Neuron (in vitro differentiated cells): ENCODE measurements at regions not wholly inside any gene's neighbourhood (a gene's known extent, or its start where the extent isn't known, plus 50 kb on each side); places are given as distances from the start of the nearest gene placed in this dataset.
A peak's percentile ranks its signal among the peaks of the same experiment; 100 is the strongest.

Source experiments
- H2AFZ ChIP-seq: one replicate; pipeline ENCODE4 v1.6.1; 2013; ENCODE audit warnings: low read depth, mild to moderate bottlenecking, inconsistent platforms, low read length, moderate library complexity
- H3K27me3 ChIP-seq: one replicate; pipeline ENCODE4 v1.6.1; 2013; ENCODE audit warnings: low read length; ENCODE audit not compliant: insufficient read depth
- H3K36me3 ChIP-seq: one replicate; pipeline ENCODE4 v1.6.1; 2013; ENCODE audit warnings: low read length; ENCODE audit not compliant: insufficient read depth
- H3K4me1 ChIP-seq: one replicate; pipeline ENCODE4 v1.6.1; 2013; ENCODE audit warnings: low read length; ENCODE audit not compliant: insufficient read depth
- H3K4me3 ChIP-seq: 2 replicates; pipeline ENCODE4 v1.5.1; 2013; ENCODE audit warnings: mild to moderate bottlenecking, low read length, moderate library complexity
- H3K9me3 ChIP-seq: one replicate; pipeline ENCODE4 v1.6.1; 2013; ENCODE audit warnings: low read length

DNA sequence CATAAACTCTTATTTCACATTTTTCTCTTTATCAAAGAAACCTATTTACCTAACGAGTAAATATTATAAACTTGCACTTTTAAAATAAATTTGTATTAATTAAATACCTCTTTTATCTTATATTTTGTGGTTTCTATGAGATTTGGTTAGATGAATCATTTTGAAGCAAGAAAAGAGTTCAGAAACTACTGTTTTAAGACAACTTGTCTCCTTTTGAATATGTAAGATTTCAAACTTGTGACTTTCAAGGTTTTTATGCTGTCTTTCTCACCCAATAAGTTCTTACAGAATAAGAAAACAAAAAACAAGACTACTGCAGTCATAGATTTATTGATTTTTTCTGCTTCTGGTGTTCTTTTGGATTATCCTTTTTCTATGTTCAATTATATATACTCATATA lies 339.0 kb downstream of the SNAPC1 start:
- Histone ChIP-seq H2AFZ (no peak overlapping the region), H3K27me3 (no peaks in the 10 kb centered on the region), H3K4me3 (no peak overlapping the region), H3K4me1 (no peaks in the 10 kb centered on the region), H3K9me3 (no peaks in the 10 kb centered on the region), H3K36me3 (no peaks in the 10 kb centered on the region)

DNA sequence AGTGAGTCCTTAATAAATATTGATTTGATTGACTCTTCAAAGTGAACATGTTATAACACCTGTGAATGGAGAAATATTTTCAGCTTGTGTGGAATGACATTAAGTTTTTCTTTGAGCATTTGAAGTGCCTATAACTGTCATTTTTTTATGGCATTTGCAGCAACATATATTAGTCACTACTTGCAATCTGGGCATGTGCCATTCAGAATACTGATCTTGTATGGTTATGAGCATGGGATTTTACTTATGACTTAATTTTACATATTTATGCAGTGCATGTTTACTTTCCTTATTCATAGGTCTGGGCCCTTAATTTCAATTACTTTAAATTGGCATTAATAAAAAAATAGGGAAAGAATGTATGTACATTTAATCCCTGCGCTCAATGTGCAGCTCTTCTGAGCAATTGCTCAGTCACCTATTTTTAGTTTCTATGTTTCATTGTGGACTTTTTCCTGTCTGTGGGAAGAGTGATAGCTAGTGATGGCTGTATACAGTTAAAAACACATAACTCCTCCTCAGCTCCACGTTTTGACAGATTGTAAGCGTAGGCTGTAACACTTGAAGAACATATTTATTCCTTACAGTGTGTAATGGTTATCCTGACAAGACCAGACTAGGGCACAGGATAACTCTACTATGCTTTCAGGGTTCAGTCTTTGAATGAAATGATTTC lies 339.6 kb downstream of the SNAPC1 start:
- H3K4me3 ChIP-seq, result no peak overlapping the region
- H3K9me3 ChIP-seq, result no peaks in the 10 kb centered on the region
- no peaks in the 10 kb centered on the region for H3K36me3 ChIP-seq
- no peaks in the 10 kb centered on the region for H3K4me1 ChIP-seq
- no peak overlapping the region for H2AFZ ChIP-seq
- no peaks in the 10 kb centered on the region for H3K27me3 ChIP-seq

DNA sequence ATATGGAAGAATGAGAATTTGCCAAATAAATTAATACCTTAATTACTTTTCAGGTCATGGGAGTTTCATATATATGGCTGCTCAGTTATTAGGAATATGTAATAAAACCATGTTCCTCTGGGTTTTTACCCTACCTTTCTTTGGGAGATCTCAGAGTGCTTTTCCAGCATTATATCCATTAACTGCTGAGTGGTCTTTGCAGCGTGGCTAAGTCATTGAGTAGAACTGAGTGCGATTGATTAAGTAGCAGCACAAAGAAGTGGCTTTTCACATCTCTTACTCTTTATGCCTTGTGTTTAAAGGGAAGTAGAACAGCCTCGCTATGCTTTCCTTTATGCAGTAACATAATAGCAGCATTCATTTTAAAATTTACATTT lies 340.1 kb downstream of the SNAPC1 start:
- Histone ChIP-seq H3K4me3 (no peak overlapping the region), H2AFZ (no peak overlapping the region), H3K27me3 (no peaks in the 10 kb centered on the region), H3K9me3 (no peaks in the 10 kb centered on the region), H3K36me3 (no peaks in the 10 kb centered on the region), H3K4me1 (no peaks in the 10 kb centered on the region)

DNA sequence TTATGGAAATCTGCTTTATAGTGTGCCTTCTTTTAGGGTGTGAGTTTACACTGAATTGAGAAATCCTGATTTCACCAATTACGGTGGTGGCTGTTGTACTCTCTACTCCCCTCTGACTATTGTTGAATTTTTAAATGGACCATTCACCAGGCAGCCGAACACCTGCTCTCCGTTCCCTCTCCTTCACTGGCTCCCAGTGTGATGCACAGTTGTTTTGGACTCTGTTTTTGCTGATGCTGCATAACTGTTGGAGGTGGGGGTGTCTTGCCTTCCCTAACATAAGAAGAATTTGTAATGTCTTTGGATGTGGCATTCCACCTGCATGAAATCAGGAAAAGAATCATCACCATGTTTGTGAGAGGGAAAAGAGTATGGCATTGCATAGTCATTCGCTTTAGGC lies 341.2 kb downstream of the SNAPC1 start:
- Histone ChIP-seq H3K27me3 (no peaks in the 10 kb centered on the region), H3K36me3 (no peaks in the 10 kb centered on the region), H3K9me3 (no peaks in the 10 kb centered on the region), H3K4me1 (no peaks in the 10 kb centered on the region), H2AFZ (no peak overlapping the region), H3K4me3 (no peak overlapping the region)

DNA sequence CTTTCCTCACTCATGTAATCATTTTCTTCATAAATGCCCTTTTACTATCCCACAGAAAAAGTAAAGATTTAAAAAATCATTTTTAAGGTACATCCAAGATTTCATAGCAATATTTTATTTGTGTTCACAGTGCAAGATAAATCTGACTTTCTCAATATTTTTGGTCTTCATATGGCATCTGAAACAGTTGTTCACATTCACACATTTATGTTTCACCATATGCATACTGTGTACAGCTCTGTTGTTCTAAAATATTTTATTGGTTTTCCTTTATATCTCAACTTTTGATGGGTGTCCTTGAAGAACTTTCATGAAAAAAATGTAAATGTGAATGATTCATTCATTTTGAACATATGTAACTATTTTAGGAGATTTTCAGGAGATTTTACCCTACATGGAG lies 348.7 kb downstream of the SNAPC1 start:
- Histone ChIP-seq H3K4me1 (no peaks in the 10 kb centered on the region), H3K4me3 (no peak overlapping the region), H3K9me3 (no peaks in the 10 kb centered on the region), H3K36me3 (no peaks in the 10 kb centered on the region), H3K27me3 (peaks cover 9% of the 10 kb centered on the region), H2AFZ (no peak overlapping the region)

DNA sequence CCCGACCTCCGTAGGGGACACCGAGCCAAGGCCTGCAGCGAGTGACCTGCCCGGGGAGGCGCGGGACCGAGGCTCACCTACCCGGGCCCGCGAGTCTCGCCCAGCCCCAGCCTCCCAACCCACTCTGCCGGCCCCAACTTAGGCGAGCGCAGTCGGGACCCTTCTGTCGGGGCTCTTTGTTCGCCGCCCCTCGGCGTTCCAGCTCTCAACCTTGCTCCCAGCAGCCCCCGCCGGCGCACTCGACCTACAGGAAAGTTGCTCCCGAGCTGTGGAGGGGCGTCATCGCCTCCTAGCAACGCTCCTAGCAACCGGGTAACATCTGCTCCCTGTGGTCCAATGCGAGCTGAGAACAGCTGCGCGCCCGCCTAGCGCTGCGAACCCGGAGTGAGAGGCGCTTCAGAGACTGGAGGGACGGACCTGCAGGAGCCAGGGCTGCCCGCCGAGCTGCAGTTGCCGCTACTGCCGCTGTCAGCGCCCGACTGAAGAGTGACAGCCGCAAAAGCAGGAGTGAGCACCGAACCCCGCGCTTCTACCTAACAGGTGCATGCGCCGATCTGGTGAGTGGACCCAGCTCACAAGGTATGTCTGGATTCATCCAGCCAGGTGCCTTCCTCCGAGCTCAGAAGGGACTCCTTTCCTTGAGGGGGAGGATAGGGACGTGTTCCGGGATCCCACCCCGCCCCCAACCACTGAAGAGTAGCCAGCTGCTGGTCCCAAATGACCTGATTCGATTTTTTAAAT lies 355.0 kb downstream of the SNAPC1 start:
- Histone ChIP-seq H3K9me3 (no peaks in the 10 kb centered on the region), H3K4me1 (peaks cover 6% of the 10 kb centered on the region), H3K27me3 (peaks cover 27% of the 10 kb centered on the region), H2AFZ (peak overlapping the region; percentile 39), H3K4me3 (peak overlapping the region; percentile 21), H3K36me3 (no peaks in the 10 kb centered on the region)

DNA sequence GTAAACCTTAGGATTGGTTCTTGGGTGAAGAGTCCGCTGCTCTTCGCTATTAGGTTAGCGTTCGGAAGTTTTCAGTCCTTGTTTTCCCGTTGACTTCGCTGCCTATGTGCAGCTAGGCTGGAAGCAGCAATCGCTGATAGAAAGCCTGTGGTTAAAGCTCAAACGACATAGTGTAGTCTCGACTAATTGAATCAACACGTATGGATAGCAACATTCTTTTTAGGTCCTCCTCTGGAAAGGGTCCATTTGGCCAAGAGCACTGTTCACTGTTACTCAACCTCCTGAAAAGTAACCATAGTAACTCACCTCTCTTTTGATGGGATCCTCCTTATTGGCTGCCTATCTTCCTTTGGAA lies 355.5 kb downstream of the SNAPC1 start:
- Histone ChIP-seq H3K4me1 (peaks cover 6% of the 10 kb centered on the region), H3K9me3 (no peaks in the 10 kb centered on the region)

DNA sequence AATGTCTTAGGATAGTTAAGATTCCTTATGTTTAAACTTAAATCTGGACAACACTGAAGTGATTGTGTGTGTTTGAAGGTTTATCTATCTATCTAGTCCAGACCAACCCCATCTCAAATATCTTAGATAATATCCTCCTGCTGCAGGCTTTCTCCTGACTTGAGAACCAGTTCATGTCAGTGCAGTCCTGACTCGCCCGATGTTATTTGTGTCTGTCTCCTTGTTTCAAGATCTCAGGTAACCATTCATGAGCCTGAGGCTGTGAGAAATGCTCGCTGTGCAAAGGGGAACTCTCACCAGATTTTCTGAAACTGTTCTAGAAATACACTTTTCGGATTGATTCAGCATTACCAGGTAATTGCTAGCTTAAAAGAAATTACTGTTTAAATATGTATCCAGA lies 356.2 kb downstream of the SNAPC1 start:
- Histone ChIP-seq H3K4me3 (no peak overlapping the region), H2AFZ (no peak overlapping the region), H3K4me1 (peaks cover 6% of the 10 kb centered on the region), H3K9me3 (no peaks in the 10 kb centered on the region), H3K27me3 (peaks cover 27% of the 10 kb centered on the region), H3K36me3 (no peaks in the 10 kb centered on the region)

More for the DNA sequence above, 355.5 kb downstream of the SNAPC1 start:
- Histone ChIP-seq H3K27me3 (peaks cover 27% of the 10 kb centered on the region), H3K36me3 (no peaks in the 10 kb centered on the region), H2AFZ (peak overlapping the region; percentile 39), H3K4me3 (peak overlapping the region; percentile 21)

DNA sequence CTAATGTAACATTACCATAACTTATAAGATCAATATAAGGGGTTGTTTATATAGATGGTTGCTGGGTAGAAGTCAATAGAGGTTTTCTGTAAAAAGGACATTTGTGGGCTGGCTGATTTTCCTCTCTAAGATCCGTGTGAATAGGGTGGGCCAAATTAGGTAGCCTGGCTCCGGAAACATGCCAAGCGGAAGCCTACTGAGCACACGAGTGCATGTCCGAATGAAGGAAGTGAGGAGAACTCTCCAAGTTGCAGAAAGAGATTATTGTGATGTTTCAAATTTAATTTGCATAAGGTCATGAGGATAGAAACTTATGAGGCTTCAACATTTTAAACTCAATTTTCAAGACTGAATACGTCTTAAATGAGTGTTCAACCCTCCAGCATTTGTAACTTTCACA lies 356.7 kb downstream of the SNAPC1 start:
- no peaks in the 10 kb centered on the region for H3K36me3 ChIP-seq
- no peaks in the 10 kb centered on the region for H3K9me3 ChIP-seq
- H2AFZ ChIP-seq, result no peak overlapping the region
- H3K27me3 ChIP-seq, result peaks cover 27% of the 10 kb centered on the region
- peaks cover 6% of the 10 kb centered on the region for H3K4me1 ChIP-seq
- H3K4me3 ChIP-seq, result no peak overlapping the region

DNA sequence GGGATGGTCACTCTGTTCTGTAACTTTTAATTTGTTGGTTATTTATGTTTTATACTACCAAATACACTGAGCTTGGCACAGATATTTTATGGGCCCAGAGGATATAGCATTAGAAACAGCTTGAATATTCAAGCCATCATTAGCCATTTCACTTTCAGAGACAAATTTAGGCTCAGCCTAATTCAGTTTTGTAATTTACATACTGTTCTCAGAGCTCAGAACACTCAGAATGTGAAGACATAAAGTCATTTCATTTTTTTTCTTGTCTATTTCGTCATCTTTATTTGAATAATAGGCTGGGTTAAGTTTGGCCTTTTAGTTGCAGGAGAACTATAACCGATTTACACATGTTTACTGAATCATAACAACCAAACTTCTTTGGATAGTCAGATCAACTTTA lies 361.7 kb downstream of the SNAPC1 start:
- Histone ChIP-seq H3K4me3 (no peak overlapping the region), H2AFZ (no peak overlapping the region), H3K27me3 (peaks cover 2% of the 10 kb centered on the region), H3K4me1 (no peaks in the 10 kb centered on the region), H3K36me3 (no peaks in the 10 kb centered on the region), H3K9me3 (no peaks in the 10 kb centered on the region)

DNA sequence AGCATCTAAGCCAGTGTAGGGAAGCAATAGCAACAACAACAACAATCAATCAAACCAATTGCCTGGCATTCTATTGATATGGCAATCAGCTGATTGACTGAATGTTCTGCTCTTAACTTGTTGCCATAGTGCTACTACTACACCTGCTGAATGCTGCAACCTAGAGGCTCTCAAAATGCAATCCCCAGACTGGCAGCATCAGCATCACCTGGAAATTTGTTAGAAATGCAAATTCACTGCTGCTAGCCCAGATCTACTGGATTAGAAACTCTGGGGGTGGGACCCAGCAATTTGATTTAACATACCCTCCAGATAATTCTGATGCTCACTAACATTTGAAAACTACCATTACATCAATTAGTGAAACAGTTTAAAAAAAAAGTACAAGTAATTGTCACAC lies 363.6 kb downstream of the SNAPC1 start:
- no peaks in the 10 kb centered on the region for H3K36me3 ChIP-seq
- H2AFZ ChIP-seq, result no peak overlapping the region
- no peak overlapping the region for H3K4me3 ChIP-seq
- H3K9me3 ChIP-seq, result no peaks in the 10 kb centered on the region
- no peaks in the 10 kb centered on the region for H3K4me1 ChIP-seq
- no peaks in the 10 kb centered on the region for H3K27me3 ChIP-seq

DNA sequence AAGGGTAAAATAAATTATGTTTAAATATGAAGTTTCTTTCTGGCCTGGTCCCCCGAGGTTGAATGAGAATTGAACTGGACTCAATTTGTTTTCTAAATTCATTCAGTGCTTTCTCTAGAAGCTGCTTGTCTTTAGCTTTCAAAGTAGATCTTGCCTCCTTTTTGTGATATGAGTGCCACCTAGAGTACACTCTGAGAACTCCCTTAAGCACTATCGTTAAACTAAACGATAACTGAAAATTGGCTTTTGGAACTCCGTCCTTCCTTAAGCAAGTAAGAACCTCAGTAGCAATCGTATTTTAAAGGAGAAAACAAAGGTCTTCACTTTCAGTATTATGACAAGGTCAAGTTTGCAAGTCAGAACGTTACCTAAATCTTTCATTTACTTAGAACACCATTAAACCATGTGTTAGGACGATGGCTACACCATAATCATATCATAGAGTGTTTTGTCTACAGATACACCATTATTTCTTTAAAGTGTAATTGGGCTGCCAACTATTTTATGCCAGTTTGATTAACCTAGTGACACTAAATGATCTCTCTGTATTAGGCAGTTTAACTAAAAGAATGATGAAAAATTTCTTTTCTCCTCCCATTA lies 364.8 kb downstream of the SNAPC1 start:
- Histone ChIP-seq H3K36me3 (no peaks in the 10 kb centered on the region), H2AFZ (no peak overlapping the region), H3K4me1 (no peaks in the 10 kb centered on the region), H3K4me3 (no peak overlapping the region), H3K27me3 (peaks cover 2% of the 10 kb centered on the region), H3K9me3 (no peaks in the 10 kb centered on the region)

DNA sequence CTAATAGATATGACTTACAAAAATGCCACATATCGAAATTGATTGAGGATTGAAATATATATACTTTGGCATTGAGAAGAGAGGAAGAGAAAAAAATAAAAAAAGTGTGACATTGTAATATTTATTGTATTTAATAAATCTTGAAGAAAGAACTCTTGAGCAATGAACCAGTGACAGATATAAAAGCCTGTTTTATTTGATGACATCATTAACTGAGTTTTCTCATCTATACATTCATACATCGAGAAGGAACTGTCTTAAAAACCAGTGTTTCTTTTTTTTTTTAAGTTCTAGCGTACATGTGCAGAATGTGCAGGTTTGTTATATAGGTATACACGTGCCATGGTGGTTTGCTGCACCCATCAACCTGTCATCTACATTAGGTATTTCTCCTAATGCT lies 368.2 kb downstream of the SNAPC1 start:
- no peaks in the 10 kb centered on the region for H3K9me3 ChIP-seq
- no peak overlapping the region for H2AFZ ChIP-seq
- peaks cover 2% of the 10 kb centered on the region for H3K27me3 ChIP-seq
- H3K4me1 ChIP-seq, result no peaks in the 10 kb centered on the region
- H3K4me3 ChIP-seq, result no peak overlapping the region
- H3K36me3 ChIP-seq, result no peaks in the 10 kb centered on the region
